Fibroblast of the aortic adventitia (primary cell): ENCODE measurements at regions not wholly inside any gene's neighbourhood (a gene's known extent, or its start where the extent isn't known, plus 50 kb on each side); places are given as distances from the start of the nearest gene placed in this dataset.
A peak's percentile ranks its signal among the peaks of the same experiment; 100 is the strongest.

ENCODE experiments used
- DNase-seq: peaks from one replicate; pipeline ENCODE4 v3.0.0-alpha.2; 2010; ENCODE audit warnings: low read depth
- H3K4me3 ChIP-seq: 2 replicates; pipeline ENCODE4 v1.5.1; 2011; ENCODE audit warnings: low read depth, mild to moderate bottlenecking, control low read depth, low read length, moderate library complexity
- TF ChIP-seq, protein P1 (sequence below): IDR thresholded peaks from 2 replicates; pipeline ENCODE4 v1.5.1; 2011; ENCODE audit warnings: mild to moderate bottlenecking, low read length, control low read depth, inconsistent platforms; ENCODE audit not compliant: insufficient read depth

DNA sequence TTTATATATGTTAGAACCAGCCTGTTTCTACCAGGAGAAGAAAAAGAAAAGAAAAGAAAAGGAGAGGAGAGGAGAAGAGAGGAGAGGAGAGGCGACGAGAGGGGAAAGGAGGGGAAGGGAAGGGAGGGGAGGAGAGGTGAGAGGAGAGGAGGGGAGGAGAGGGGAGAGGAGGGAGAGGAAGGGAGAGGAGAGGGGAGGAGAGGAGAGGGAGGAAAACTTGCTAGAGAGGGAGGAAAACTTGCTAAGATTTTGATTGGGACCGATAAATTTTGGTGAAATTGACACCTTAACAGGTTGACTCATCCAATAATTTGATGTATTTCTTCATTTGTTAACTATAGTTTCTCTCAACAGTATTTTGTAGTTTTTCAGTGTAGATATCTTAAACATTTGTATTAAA lies 164.0 kb upstream of the SYT1 start:
- no peak overlapping the region for H3K4me3 ChIP-seq
- TF ChIP-seq, protein P1, sequence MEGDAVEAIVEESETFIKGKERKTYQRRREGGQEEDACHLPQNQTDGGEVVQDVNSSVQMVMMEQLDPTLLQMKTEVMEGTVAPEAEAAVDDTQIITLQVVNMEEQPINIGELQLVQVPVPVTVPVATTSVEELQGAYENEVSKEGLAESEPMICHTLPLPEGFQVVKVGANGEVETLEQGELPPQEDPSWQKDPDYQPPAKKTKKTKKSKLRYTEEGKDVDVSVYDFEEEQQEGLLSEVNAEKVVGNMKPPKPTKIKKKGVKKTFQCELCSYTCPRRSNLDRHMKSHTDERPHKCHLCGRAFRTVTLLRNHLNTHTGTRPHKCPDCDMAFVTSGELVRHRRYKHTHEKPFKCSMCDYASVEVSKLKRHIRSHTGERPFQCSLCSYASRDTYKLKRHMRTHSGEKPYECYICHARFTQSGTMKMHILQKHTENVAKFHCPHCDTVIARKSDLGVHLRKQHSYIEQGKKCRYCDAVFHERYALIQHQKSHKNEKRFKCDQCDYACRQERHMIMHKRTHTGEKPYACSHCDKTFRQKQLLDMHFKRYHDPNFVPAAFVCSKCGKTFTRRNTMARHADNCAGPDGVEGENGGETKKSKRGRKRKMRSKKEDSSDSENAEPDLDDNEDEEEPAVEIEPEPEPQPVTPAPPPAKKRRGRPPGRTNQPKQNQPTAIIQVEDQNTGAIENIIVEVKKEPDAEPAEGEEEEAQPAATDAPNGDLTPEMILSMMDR = no peak
- DNase-seq = no peak

DNA sequence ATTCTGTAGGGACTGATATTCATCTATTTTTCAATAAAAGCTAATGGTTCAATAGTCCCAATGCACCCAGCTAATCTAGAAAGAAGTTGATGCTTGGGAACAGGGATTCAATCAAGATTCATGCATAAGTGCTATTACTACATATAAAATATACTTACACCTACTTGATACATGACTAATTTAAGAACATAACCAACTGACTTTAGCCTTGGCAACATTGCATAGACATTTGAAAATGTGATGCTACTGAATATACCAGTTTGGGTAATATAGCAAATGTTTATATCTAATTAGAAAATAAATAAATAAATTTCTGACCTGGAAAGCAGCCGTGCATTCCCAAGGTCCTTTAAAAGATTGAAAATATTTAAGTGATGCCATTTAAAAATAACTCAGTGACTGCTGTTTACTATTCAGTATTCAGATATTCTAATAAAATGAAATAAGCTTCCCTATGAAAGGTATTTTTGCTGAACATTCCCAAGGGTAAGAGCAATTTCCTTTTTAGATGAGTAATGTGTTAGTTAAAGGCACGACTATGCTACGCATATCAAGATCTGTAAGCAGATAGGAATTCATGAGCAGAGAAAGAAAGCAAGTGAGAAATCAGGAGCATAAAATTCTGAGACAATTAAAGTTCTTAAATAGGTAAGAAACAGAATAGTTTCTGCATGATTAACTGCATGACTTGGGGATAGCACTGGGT lies 160.6 kb upstream of the SYT1 start:
- TF ChIP-seq, protein P1 = no peak
- no peak overlapping the region for H3K4me3 ChIP-seq
- DNase-seq = peak; percentile 85

DNA sequence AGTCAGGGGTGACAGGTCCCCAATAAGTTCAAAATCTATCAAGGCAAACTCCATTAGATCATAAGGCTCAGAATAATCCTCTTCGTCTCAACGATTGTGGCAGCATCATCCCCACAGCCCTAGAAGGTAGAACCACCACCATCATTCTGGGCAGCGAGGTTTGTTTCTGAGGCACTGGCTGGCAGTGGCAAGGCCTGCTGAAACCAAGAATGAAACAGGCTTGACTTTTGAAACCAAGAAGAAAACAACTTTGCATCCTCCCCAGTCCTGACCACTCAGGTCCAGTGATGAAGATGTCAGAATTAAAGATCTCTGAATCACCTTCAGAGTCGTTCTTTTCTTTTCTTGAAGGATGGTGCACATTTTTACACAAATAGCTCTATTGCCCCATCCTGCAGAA lies 152.6 kb upstream of the SYT1 start:
- H3K4me3 ChIP-seq = no peak overlapping the region
- TF ChIP-seq, protein P1 = no peak
- no peak for DNase-seq

DNA sequence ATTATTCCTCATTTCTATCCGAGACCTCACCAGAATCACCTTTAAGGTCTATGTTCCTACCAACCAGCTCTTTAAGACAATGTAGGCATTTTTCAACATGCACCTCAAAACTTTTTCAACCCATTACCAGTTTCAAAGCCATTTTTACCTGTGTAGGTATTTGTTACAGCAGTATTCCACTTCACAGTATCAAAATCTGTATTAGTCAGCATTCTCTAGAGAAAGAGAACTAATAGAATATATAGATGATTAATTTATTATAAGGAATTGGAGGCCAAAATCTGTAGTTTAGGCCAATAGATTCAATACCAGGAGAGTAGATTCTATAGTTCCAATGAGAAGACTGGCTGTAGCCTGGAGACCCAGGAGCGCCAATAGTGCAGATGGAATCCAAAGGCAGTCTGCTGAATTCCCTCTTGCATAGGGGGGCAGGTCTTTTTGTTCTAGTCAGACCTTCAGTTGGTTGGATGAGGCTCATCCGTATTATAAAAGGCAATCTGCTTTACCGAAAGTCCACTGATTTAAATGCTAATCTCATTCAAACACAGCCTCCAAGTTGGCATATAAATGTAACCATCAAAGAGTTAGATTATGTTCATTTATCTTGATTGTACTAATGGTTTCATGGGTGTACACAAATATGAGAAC lies 151.6 kb upstream of the SYT1 start:
- TF ChIP-seq, protein P1 = no peak
- DNase-seq = no peak
- no peak overlapping the region for H3K4me3 ChIP-seq

DNA sequence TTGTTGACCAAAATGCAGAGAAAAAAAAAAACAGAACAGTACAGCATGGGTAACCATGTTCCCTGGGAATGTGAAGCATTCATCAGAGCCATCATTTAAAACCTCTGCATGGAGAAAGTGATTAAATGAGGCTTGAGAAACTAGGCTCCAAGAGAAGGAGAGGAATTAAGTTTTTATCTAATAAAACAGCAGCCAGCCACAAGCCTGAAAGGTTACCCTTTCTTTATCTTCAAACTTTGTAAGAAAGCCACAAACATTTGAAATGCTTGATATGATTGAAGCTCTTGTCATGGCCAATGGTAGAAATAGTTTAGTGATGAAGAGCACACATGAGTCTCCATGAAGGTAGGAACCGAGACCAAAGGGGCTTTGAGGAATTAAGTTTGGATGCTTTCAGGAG lies 144.9 kb upstream of the SYT1 start:
- no peak overlapping the region for H3K4me3 ChIP-seq
- DNase-seq = no peak
- TF ChIP-seq, protein P1 = no peak

DNA sequence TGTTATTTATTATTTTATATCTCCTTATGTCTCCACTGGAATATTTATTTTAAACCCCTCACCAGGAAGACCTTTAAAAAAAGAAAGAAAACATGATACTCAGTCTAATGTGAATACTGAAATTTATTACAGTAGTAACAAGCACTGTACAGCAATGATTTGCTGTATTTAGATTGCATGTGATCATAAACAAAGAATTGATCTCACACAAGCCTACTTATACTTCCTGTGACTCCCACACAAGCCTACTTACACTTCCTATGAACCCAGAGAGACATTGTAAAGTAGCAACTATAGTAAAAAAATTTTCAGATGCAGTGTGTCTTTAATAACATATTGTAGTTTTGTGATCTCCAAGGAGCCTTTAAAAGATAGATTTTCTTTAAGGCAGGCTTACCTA lies 142.7 kb upstream of the SYT1 start:
- TF ChIP-seq, protein P1 = no peak
- H3K4me3 ChIP-seq = no peak overlapping the region
- DNase-seq = no peak
